Activated T-helper 1 cell treated with anti-CD3 and anti-CD28 coated beads, Interleukin-2, amount 50 U/mL, for 16 hours (primary cell): ENCODE measurements at regions not wholly inside any gene's neighbourhood (a gene's known extent, or its start where the extent isn't known, plus 50 kb on each side); places are given as distances from the start of the nearest gene placed in this dataset.

ENCODE experiments used
- DNase-seq, 2 donors: peaks; one replicate each; pipeline ENCODE4 v3.0.0-alpha.2; 2020; ENCODE audit warnings: low read depth in 1 of 2, low spot score in 1 of 2

- DNase-seq = no peak
These were observed 728.6 kb downstream of the PTPRU start for GRCh38 chr1:29964718-29965533.

DNA sequence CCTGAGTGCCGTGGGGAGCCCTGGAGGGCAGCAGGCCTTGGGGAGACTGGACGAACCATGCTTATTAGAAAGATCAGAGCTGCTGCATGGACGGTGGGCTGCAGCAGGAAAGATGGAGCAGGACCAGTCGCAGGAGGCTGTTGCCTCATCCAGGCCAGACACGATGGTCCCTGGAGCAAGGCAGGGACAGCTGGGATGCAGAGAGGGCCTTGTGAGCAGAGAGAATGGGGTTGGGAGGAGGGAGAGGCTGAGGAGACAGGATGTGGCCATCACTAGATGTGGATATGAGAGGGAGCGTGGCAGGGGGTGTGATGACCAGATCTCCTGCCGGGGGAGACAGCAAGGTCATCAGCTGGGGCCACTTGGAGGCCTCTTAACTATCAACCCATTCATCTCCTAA, 727.6 kb downstream of the PTPRU start:
- DNase-seq = no peak

DNA sequence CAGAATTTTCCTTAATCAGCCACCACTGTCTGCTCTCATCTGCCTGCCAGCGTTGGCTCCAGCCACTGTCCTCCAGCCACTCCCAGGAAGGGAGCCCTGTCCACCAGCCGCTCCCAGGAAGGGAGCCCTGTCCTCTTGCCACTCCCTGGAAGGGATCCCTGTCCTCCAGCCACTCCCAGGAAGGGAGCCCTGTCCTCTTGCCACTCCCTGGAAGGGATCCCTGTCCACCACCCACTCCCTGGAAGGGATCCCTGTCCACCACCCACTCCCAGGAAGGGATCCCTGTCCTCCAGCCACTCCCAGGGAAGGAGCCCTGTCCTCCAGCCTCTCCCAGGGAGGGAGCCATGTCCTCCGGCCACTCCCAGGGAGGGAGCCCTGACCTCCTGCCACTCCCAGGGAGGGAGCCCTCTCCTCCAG, 726.5 kb downstream of the PTPRU start:
- no peak for DNase-seq

DNA sequence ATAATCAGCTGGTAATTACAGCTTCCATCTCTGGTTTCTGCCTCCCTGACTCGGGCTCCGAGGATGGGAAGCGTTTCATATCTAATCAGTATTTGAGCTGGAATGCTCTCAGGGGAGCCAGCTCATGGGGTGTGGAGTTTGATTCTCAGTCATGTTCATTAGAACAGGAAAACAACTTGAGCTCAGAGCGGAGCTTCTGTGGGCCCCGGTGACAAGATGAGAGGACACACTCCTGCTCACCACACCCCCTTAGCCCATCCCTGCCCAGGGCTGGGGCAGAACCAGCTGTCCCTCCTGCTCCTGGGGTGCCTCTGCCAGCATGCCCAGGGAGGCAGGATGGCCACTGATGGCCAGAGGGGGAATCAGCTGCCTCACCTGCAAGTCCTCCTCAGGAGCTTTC, 726.0 kb downstream of the PTPRU start:
- DNase-seq = no peak

DNA sequence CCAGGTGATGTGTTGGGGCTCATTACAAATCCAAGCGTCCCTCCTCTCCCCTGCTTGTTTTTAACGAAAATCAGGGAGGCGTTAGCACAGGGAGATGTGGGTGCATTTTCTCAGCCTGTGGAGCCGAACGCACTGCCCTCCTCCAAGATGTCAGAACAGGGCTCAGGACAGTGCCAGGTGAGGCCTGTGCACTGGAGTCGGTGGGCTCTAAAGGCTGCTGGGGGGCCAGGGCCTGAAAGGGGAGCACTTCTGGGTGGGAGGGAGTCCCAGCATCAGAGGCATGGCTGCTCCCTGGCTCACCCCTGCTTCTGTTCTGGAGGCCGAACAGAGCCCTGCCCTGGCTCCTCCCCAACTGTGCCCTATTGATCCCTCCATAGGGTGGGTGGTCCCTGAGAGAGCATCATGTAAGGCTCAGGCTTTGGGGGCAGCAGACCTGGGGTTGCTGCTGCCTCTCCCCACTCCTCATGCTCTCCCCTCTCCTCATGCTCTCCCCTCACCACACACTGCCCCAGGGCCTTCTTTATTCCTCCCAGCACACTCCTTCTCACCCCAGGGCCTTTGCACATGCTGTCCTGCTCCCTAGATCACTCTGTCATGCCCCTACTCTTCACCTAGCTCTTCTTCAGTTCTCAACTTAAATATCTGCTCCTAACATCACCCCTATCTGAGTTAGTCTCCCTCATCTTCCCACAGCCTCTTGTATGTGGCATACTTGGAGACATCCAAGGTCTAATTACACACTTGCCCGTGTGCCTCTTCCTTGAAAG, 725.2 kb downstream of the PTPRU start:
- DNase-seq = no peak

- no peak for DNase-seq
These were observed 724.6 kb downstream of the PTPRU start for GRCh38 chr1:29960876-29961275.

DNA sequence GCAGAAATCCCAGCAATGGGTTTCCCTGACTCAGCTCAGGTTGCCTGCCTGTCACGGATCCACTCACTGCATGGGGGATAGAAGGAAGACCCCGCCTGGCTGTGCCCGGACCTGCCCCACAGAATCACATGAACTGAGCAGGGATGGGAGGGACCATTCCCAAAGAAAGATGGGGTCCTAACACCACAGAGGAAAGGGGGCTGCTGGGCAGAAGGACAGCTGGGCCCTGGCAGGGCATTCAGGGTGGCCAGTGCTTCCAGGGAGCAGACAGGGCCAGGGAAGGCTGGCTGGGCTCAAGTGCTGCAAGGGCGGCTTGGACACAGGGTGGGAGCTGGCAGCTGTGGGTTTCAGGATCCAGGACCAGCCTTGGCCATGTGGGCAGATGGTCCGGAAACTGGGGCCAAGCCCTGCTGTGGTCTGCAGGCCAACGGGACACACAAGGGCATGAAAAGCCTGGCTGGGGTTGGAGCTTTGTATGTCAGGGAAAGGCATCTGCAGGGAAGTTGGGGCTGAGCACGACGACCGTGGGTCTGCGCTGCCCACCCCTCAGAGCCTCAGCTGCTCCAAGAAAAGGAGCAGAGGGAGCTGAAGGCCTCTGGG, 723.9 kb downstream of the PTPRU start:
- DNase-seq = no peak

GRCh38 chr1:29959356-29959755, 723.0 kb downstream of the PTPRU start:
- no peak for DNase-seq

GRCh38 chr1:29958271-29958670, 721.9 kb downstream of the PTPRU start:
- no peak for DNase-seq

DNA sequence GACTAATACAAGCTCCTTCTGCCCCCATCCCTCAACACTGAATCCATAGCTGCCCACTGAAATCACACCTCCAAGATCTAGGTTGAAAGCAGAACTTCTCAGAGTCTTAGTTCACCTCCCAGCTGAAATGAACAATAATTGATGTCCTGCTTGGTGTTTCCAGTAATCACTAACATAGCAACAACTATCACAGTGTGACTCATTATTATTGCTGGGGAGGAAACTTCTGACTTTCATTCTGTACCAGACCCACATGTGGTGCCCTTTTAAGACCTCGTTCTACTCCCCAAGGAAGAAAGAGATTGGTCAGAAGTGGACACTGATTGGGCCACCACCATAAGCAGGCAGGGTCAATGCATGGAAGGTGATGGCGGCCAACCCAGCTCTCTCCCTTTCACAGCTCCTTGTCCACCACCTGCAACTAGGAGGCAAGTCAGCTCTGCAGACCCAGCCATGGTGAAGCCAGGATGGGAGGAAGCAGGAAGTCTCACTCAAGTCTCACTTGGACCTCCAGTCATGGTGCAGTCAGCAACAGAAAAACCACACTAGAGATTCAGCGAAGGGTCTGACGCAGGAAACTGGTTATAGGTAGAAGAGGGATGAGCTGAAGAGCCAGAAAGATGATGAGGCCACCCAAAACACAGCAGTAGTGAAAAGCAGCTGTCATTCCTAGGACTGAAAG, 720.2 kb downstream of the PTPRU start:
- DNase-seq = no peak

GRCh38 chr1:29954591-29954990, 718.3 kb downstream of the PTPRU start:
- no peak for DNase-seq

DNA sequence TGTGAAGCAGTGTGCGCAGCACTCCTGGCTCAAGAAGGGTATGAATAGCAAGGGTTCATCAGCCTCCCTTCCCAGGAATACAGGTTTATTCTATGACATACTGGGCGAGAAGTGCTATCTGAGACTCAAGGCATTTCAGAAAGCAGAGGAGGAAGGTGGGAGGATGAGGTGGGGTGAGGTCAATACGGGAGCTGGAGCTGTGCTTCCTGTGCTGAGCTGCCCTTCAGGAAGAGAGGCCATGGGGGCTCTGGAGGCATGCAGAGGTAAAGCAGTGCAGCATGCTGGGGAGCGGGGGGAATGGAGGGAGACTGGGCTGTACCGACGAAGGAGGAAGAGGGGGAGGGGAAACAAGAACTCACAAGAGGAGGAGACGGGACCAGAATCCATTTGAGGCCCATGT, 717.6 kb downstream of the PTPRU start:
- no peak for DNase-seq

DNA sequence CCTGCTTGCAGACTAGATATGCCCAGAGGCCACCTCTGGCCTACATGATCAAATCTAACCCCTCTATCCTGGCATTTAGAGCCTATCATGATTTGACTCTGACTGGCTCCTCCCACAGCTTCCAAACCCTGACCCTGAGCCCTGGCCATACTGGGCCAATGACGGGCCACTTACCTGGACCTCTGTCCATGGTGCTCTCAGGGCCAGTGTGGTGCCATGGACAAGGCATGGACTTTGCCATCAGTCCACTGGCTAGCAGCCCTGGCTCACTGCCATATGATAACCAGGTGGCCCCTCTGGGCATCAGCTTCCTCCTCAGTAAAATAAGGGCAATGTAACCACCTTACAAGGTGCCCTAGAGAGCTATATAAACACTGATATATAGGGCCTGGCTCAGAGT, 713.4 kb downstream of the PTPRU start:
- DNase-seq = no peak

DNA sequence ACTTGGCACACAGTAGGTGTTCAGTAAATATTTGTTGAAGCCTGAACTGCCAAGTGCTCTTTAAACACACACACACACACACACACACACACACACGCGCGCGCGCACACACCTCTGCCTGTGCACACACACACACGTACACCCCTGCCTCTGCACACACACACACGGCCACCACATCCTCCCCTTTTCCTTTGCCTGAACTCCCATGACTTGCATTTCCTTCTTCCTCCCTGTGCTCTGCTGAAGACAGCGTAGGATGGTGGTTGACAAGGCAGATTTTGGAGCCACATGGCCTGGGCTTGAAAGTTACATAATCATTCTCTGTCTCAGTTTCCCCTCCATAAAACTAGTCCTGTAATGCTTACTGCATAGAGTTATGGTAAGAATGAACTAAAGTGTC, 712.3 kb downstream of the PTPRU start:
- DNase-seq = no peak

GRCh38 chr1:29946057-29946456, 709.7 kb downstream of the PTPRU start:
- DNase-seq = no peak

GRCh38 chr1:29945426-29945825, 709.1 kb downstream of the PTPRU start:
- DNase-seq = no peak

DNA sequence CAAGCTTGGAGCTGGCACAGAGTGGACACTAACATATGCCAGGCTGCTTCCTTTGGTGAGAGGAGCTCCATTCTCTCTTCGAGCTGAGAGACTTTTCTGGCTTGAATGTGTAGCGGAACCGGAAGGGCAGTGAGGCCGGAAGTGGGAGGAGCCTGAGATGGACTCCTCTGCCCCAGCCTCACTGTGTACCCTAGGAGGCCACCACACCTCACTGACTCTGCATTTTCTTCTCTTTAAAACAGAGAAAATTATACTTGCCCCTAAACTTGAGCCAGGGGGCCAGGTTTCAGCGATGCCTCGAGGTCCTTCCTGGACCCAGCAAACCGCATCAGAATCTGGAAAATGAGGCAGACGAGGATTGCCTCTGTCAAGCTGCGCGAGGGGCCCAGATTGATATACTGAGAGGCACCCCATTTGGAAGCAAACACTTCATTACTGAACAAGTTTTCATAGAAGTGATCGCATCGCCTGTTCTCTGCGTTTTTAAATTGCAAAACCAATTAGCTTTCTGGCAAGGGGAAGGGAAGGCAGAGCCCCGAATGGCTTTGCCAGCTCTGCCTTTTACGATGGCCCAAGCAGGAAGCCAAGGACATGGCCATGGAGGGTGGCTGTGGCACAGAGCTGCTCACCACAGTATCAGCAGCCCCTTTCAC, 708.1 kb downstream of the PTPRU start:
- DNase-seq = no peak

- DNase-seq = no peak
These were observed 706.7 kb downstream of the PTPRU start for GRCh38 chr1:29943034-29943433.

GRCh38 chr1:29939079-29939478, 702.8 kb downstream of the PTPRU start:
- no peak for DNase-seq

- no peak for DNase-seq
These were observed 701.0 kb downstream of the PTPRU start for GRCh38 chr1:29937356-29937755.

- DNase-seq = no peak
These were observed 699.8 kb downstream of the PTPRU start for GRCh38 chr1:29936031-29936544.
